Vagina (tissue), 2 donors: ENCODE measurements at regions not wholly inside any gene's neighbourhood (a gene's known extent, or its start where the extent isn't known, plus 50 kb on each side); places are given as distances from the start of the nearest gene placed in this dataset.

ENCODE experiments used
- DNase-seq, 2 donors: peaks; one replicate each; pipeline ENCODE4 v3.0.0-alpha.2; 2017; ENCODE audit errors: extremely low spot score in 2 of 2
- H3K27ac ChIP-seq: fragments of 200-600 bp; sonication (generic); one replicate; pipeline ENCODE4 v1.5.1; 2019
- H3K27me3 ChIP-seq: fragments of 200-600 bp; sonication (generic); one replicate; pipeline ENCODE4 v1.5.1; 2019
- H3K36me3 ChIP-seq, 2 donors: fragments of 200-600 bp; sonication (generic); one replicate each; pipeline ENCODE4 v1.5.1; 2017 to 2019
- H3K4me1 ChIP-seq: fragments of 200-600 bp; sonication (generic); one replicate; pipeline ENCODE4 v1.5.1; 2019
- H3K4me3 ChIP-seq, 2 donors: fragments of 200-600 bp; sonication (generic); 1 replicate in 1 of 2; 2 replicates in 1 of 2; pipeline ENCODE4 v1.5.1; 2016 to 2019
- H3K9me3 ChIP-seq: fragments of 200-600 bp; sonication (generic); one replicate; pipeline ENCODE4 v1.5.1; 2019
- CTCF ChIP-seq, 3 experiments: fragments of 450-650 bp in 2 of 3; fragments of 200-600 bp in 1 of 3; sonication (generic) in 1 of 3; IDR thresholded peaks; one replicate each; pipeline ENCODE4 v1.5.1; 2017 to 2019; ENCODE audit warnings: antibody characterized with exemption in 3 of 3, mild to moderate bottlenecking in 2 of 3, moderate library complexity in 2 of 3
- POLR2A ChIP-seq, 2 donors: fragments of 450-650 bp; IDR thresholded peaks; one replicate each; pipeline ENCODE4 v1.6.1; 2017; ENCODE audit warnings: antibody characterized with exemption in 2 of 2, mild to moderate bottlenecking in 2 of 2, moderate library complexity in 2 of 2
- POLR2AphosphoS5 ChIP-seq, 2 donors: sonication (generic); formaldehyde crosslinking; IDR thresholded peaks; one replicate each; pipeline ENCODE4 v1.9.0; 2017; ENCODE audit warnings: antibody characterized with exemption in 2 of 2, mild to moderate bottlenecking in 2 of 2, low read depth in 1 of 2; ENCODE audit not compliant: insufficient read depth in 1 of 2
- intact Hi-C: fragments of 100-400 bp; cut with DNase I; formaldehyde crosslinking; loops from one replicate; pipeline ENCODE4 v1.15.1; 2023

- H3K9me3 ChIP-seq, result no peaks in the 10 kb centered on the region
- no peak for DNase-seq
- no peaks in the 10 kb centered on the region for H3K36me3 ChIP-seq
- no peaks in the 10 kb centered on the region for H3K27me3 ChIP-seq
- no peak overlapping the region for H3K27ac ChIP-seq
- TF ChIP-seq POLR2AphosphoS5 (IDR thresholded peaks at IDR 0.05; ENCODE audit: insufficient read depth in 1 of 2, low read depth in 1 of 2) (no peak), CTCF (IDR thresholded peaks at IDR 0.05) (no peak), POLR2A (IDR thresholded peaks at IDR 0.05) (no peak)
- H3K4me3 ChIP-seq, result no peak overlapping the region
- intact Hi-C loops, result no loop called here
- H3K4me1 ChIP-seq, result no peaks in the 10 kb centered on the region
These were observed 81.8 kb upstream of the NANOGP8 start for GRCh38 chr15:35166730-35167359.

GRCh38 chr15:35161694-35162093 is 76.6 kb upstream of the NANOGP8 start:
- Histone ChIP-seq H3K4me3 (no peak overlapping the region), H3K4me1 (no peaks in the 10 kb centered on the region), H3K27me3 (no peaks in the 10 kb centered on the region), H3K36me3 (no peaks in the 10 kb centered on the region), H3K9me3 (no peaks in the 10 kb centered on the region), H3K27ac (no peak overlapping the region)
- intact Hi-C loops, result no loop called here
- TF ChIP-seq POLR2AphosphoS5 (IDR thresholded peaks at IDR 0.05; ENCODE audit: insufficient read depth in 1 of 2, low read depth in 1 of 2) (no peak), POLR2A (IDR thresholded peaks at IDR 0.05) (no peak), CTCF (IDR thresholded peaks at IDR 0.05) (no peak)
- DNase-seq, result no peak

GRCh38 chr15:35159170-35159569 is 74.1 kb upstream of the NANOGP8 start:
- H3K4me1 ChIP-seq, result no peaks in the 10 kb centered on the region
- H3K27me3 ChIP-seq, result no peaks in the 10 kb centered on the region
- no peaks in the 10 kb centered on the region for H3K9me3 ChIP-seq
- no peak for DNase-seq
- TF ChIP-seq CTCF (IDR thresholded peaks at IDR 0.05), result no peak
- TF ChIP-seq POLR2A (IDR thresholded peaks at IDR 0.05), result no peak
- no peak for TF ChIP-seq POLR2AphosphoS5 (IDR thresholded peaks at IDR 0.05; ENCODE audit: insufficient read depth in 1 of 2, low read depth in 1 of 2)
- no peak overlapping the region for H3K4me3 ChIP-seq
- no peak overlapping the region for H3K27ac ChIP-seq
- H3K36me3 ChIP-seq, result no peaks in the 10 kb centered on the region
- intact Hi-C loops, result no loop called here

- Histone ChIP-seq H3K36me3 (no peaks in the 10 kb centered on the region), H3K4me3 (no peak overlapping the region), H3K4me1 (no peaks in the 10 kb centered on the region), H3K27me3 (no peaks in the 10 kb centered on the region), H3K27ac (no peak overlapping the region), H3K9me3 (no peaks in the 10 kb centered on the region)
- intact Hi-C loops, result no loop called here
- DNase-seq, result no peak
- TF ChIP-seq CTCF (IDR thresholded peaks at IDR 0.05), result no peak
- TF ChIP-seq POLR2A (IDR thresholded peaks at IDR 0.05), result no peak
- TF ChIP-seq POLR2AphosphoS5 (IDR thresholded peaks at IDR 0.05; ENCODE audit: insufficient read depth in 1 of 2, low read depth in 1 of 2), result no peak
These were observed 66.7 kb upstream of the NANOGP8 start for GRCh38 chr15:35151782-35152181.

GRCh38 chr15:35151381-35151780 is 66.3 kb upstream of the NANOGP8 start:
- H3K27ac ChIP-seq, result no peak overlapping the region
- H3K27me3 ChIP-seq, result no peaks in the 10 kb centered on the region
- no peak overlapping the region for H3K4me3 ChIP-seq
- H3K36me3 ChIP-seq, result no peaks in the 10 kb centered on the region
- TF ChIP-seq POLR2AphosphoS5 (IDR thresholded peaks at IDR 0.05; ENCODE audit: insufficient read depth in 1 of 2, low read depth in 1 of 2) (no peak), CTCF (IDR thresholded peaks at IDR 0.05) (no peak), POLR2A (IDR thresholded peaks at IDR 0.05) (no peak)
- no peaks in the 10 kb centered on the region for H3K9me3 ChIP-seq
- no peaks in the 10 kb centered on the region for H3K4me1 ChIP-seq
- intact Hi-C loops, result no loop called here
- DNase-seq, result no peak
